Uterus (tissue), 2 donors: ENCODE measurements at regions not wholly inside any gene's neighbourhood (a gene's known extent, or its start where the extent isn't known, plus 50 kb on each side); places are given as distances from the start of the nearest gene placed in this dataset.

ENCODE experiments used
- POLR2A ChIP-seq, 2 donors: fragments of 450-650 bp; IDR thresholded peaks; one replicate each; pipeline ENCODE4 v1.6.1; 2016; ENCODE audit warnings: antibody characterized with exemption in 2 of 2, mild to moderate bottlenecking in 1 of 2, moderate library complexity in 1 of 2
- TF ChIP-seq, protein P1 (sequence below), 4 experiments: fragments of 200-600 bp in 2 of 4; fragments of 450-650 bp in 2 of 4; sonication (generic) in 2 of 4; IDR thresholded peaks; one replicate each; pipeline ENCODE4 v1.5.1; 2016 to 2019; ENCODE audit warnings: antibody characterized with exemption in 4 of 4, mild to moderate bottlenecking in 2 of 4, moderate library complexity in 1 of 4

DNA sequence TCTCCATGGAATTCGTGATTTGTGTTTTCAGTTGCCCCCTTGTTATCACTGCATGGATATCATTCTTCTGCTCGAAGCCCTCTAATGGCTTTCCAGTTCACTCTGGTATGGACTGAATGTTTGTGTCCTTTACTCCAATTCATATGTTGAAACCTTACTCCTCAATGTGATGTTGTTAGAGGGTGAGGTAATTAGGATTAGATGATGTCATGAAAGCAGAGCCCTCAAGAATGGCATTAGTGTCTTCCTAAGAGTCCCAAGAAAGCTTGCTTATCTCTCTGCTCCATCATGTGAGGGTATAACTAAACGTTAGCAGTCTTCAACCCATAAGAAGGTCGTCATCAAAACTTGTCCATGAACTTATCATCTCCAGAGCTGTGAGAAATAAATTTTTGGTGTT, 1626.3 kb upstream of the MIR17HG start:
- TF ChIP-seq, protein P1, sequence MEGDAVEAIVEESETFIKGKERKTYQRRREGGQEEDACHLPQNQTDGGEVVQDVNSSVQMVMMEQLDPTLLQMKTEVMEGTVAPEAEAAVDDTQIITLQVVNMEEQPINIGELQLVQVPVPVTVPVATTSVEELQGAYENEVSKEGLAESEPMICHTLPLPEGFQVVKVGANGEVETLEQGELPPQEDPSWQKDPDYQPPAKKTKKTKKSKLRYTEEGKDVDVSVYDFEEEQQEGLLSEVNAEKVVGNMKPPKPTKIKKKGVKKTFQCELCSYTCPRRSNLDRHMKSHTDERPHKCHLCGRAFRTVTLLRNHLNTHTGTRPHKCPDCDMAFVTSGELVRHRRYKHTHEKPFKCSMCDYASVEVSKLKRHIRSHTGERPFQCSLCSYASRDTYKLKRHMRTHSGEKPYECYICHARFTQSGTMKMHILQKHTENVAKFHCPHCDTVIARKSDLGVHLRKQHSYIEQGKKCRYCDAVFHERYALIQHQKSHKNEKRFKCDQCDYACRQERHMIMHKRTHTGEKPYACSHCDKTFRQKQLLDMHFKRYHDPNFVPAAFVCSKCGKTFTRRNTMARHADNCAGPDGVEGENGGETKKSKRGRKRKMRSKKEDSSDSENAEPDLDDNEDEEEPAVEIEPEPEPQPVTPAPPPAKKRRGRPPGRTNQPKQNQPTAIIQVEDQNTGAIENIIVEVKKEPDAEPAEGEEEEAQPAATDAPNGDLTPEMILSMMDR (IDR thresholded peaks at IDR 0.05), result no peak
- TF ChIP-seq POLR2A (IDR thresholded peaks at IDR 0.05), result no peak
